ENCODE measurements at regions not wholly inside any gene's neighbourhood (a gene's known extent, or its start where the extent isn't known, plus 50 kb on each side); places are given as distances from the start of the nearest gene placed in this dataset.

DNA sequence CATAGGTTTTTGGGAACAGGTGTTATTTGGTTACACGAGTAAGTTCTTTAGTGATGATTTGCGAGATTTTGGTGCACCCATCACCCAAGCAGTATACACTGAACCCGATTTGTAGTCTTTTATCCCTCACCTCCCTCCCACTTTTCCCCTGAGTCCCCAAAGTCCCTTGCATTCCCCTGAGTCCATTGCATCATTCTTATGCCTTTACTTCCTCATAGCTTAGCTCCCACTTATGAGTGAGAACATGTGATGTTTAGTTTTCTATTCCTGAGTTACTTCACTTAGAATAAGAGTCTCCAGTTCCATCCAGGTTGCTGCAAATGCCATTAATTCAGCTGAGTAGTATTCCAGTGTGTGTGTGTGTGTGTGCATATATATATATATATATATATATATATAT, 97.2 kb upstream of the EDNRB start:
- TF ChIP-seq, protein P1, sequence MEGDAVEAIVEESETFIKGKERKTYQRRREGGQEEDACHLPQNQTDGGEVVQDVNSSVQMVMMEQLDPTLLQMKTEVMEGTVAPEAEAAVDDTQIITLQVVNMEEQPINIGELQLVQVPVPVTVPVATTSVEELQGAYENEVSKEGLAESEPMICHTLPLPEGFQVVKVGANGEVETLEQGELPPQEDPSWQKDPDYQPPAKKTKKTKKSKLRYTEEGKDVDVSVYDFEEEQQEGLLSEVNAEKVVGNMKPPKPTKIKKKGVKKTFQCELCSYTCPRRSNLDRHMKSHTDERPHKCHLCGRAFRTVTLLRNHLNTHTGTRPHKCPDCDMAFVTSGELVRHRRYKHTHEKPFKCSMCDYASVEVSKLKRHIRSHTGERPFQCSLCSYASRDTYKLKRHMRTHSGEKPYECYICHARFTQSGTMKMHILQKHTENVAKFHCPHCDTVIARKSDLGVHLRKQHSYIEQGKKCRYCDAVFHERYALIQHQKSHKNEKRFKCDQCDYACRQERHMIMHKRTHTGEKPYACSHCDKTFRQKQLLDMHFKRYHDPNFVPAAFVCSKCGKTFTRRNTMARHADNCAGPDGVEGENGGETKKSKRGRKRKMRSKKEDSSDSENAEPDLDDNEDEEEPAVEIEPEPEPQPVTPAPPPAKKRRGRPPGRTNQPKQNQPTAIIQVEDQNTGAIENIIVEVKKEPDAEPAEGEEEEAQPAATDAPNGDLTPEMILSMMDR (IDR thresholded peaks at IDR 0.05): no peak
- no peak for TF ChIP-seq POLR2A (IDR thresholded peaks at IDR 0.05)
